ENCODE measurements at regions not wholly inside any gene's neighbourhood (a gene's known extent, or its start where the extent isn't known, plus 50 kb on each side); places are given as distances from the start of the nearest gene placed in this dataset.

GRCh38 chr5:153888781-153889180 lies 149.9 kb downstream of the FAM114A2 start:
- H3K36me3 ChIP-seq: no peaks in the 10 kb centered on the region
- intact Hi-C loops (cut with DNase I): no loop called here
- 59 to 63% methylated on average over 5 of the region's 5 CpGs for WGBS, 2 donors
- ATAC-seq: no peak
- DNase-seq: no peak
- no peak overlapping the region for H3K4me3 ChIP-seq
- TF ChIP-seq CTCF (IDR thresholded peaks at IDR 0.05): no peak
- H3K27ac ChIP-seq: no peak overlapping the region
- no peaks in the 10 kb centered on the region for H3K9me3 ChIP-seq
- no peaks in the 10 kb centered on the region for H3K4me1 ChIP-seq
- H3K27me3 ChIP-seq: peaks cover 0 to 5% (median 0%) of the 10 kb centered on the region in 7 donors

- no peak for TF ChIP-seq CTCF (IDR thresholded peaks at IDR 0.05)
- Histone ChIP-seq H3K27ac (no peak overlapping the region), H3K4me1 (no peaks in the 10 kb centered on the region), H3K4me3 (no peak overlapping the region), H3K36me3 (no peaks in the 10 kb centered on the region), H3K9me3 (no peaks in the 10 kb centered on the region), H3K27me3 (peaks cover 0 to 5% (median 0%) of the 10 kb centered on the region in 7 donors)
- 85 to 89% methylated on average over 3 of the region's 3 CpGs for WGBS, 2 donors
- ATAC-seq: no peak
- no peak for DNase-seq
- intact Hi-C loops (cut with DNase I): no loop called here
Measured at GRCh38 chr5:153885141-153885540, 153.6 kb downstream of the FAM114A2 start.

GRCh38 chr5:153884612-153884957 lies 154.1 kb downstream of the FAM114A2 start:
- ATAC-seq: no peak
- no peak overlapping the region for H3K4me3 ChIP-seq
- H3K4me1 ChIP-seq: no peaks in the 10 kb centered on the region
- no peaks in the 10 kb centered on the region for H3K36me3 ChIP-seq
- TF ChIP-seq CTCF (IDR thresholded peaks at IDR 0.05): no peak
- intact Hi-C loops (cut with DNase I): no loop called here
- H3K27ac ChIP-seq: no peak overlapping the region
- H3K27me3 ChIP-seq: peaks cover 0 to 5% (median 0%) of the 10 kb centered on the region in 7 donors
- WGBS, 2 donors: 90 to 93% methylated on average over 4 of the region's 4 CpGs
- no peaks in the 10 kb centered on the region for H3K9me3 ChIP-seq
- DNase-seq: no peak

GRCh38 chr5:153883854-153884611 lies 154.7 kb downstream of the FAM114A2 start:
- Histone ChIP-seq H3K4me3 (no peak overlapping the region), H3K27me3 (peaks cover 0 to 5% (median 0%) of the 10 kb centered on the region in 7 donors), H3K36me3 (no peaks in the 10 kb centered on the region), H3K9me3 (no peaks in the 10 kb centered on the region), H3K27ac (no peak overlapping the region), H3K4me1 (no peaks in the 10 kb centered on the region)
- no peak for DNase-seq
- no peak for TF ChIP-seq CTCF (IDR thresholded peaks at IDR 0.05)
- intact Hi-C loops (cut with DNase I): no loop called here
- no peak for ATAC-seq
- whole genome bisulfite sequencing, 2 donors: 64 to 73% methylated on average over 6 of the region's 6 CpGs
